Stomach (tissue), 4 donors: ENCODE measurements at regions not wholly inside any gene's neighbourhood (a gene's known extent, or its start where the extent isn't known, plus 50 kb on each side); places are given as distances from the start of the nearest gene placed in this dataset.

Experiments
- POLR2A ChIP-seq, 4 donors: fragments of 450-650 bp; IDR thresholded peaks; one replicate each; pipeline ENCODE4 v1.6.1; 2016; ENCODE audit warnings: antibody characterized with exemption in 4 of 4, control low read depth in 2 of 4, mild to moderate bottlenecking in 1 of 4, moderate library complexity in 1 of 4
- POLR2AphosphoS5 ChIP-seq, 3 donors: sonication (generic); formaldehyde crosslinking; IDR thresholded peaks; one replicate each; pipeline ENCODE4 v1.6.1; 2016; ENCODE audit warnings: antibody characterized with exemption in 3 of 3
- TF ChIP-seq, protein P1 (sequence below), 7 experiments: fragments of 450-650 bp in 4 of 7; fragments of 200-600 bp in 3 of 7; sonication (generic) in 3 of 7; IDR thresholded peaks; one replicate each; pipeline ENCODE4 v1.5.1; 2016 to 2019; ENCODE audit warnings: antibody characterized with exemption in 7 of 7, control low read depth in 2 of 7, mild to moderate bottlenecking in 1 of 7

DNA sequence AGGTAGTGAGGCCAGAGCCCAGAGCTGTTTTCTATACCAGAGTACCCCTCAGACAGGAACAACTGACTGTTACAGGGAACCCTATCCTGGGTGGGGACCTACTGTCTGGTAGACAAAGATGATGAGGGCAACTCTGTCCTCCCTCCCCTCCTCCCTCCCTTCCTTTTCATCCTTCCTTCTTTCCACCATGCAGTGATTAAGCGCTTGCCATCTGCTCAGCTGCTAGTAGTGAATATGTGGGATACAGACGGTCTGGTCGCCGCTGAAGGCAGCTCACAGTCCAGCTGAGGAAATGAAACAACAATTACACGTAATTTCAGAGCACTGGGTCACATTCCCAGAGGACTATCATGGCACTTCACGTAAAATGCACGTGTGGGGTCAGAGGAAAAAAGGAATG is 597.1 kb downstream of the BUD13 start:
- TF ChIP-seq, protein P1, sequence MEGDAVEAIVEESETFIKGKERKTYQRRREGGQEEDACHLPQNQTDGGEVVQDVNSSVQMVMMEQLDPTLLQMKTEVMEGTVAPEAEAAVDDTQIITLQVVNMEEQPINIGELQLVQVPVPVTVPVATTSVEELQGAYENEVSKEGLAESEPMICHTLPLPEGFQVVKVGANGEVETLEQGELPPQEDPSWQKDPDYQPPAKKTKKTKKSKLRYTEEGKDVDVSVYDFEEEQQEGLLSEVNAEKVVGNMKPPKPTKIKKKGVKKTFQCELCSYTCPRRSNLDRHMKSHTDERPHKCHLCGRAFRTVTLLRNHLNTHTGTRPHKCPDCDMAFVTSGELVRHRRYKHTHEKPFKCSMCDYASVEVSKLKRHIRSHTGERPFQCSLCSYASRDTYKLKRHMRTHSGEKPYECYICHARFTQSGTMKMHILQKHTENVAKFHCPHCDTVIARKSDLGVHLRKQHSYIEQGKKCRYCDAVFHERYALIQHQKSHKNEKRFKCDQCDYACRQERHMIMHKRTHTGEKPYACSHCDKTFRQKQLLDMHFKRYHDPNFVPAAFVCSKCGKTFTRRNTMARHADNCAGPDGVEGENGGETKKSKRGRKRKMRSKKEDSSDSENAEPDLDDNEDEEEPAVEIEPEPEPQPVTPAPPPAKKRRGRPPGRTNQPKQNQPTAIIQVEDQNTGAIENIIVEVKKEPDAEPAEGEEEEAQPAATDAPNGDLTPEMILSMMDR (IDR thresholded peaks at IDR 0.05) = no peak
- TF ChIP-seq POLR2A (IDR thresholded peaks at IDR 0.05) (no peak), POLR2AphosphoS5 (IDR thresholded peaks at IDR 0.05) (no peak)
